COLO668 (cell line): ENCODE measurements at regions not wholly inside any gene's neighbourhood (a gene's known extent, or its start where the extent isn't known, plus 50 kb on each side); places are given as distances from the start of the nearest gene placed in this dataset.
"Not testable (repeated sequence)": the region's sequence is repeated elsewhere in the genome, so short reads cannot be mapped to it uniquely, and the experiment has no call there.

ENCODE experiments used
- DNase-seq: peaks from one replicate; lab custom pipeline; 2025; ENCODE audit not compliant: unreplicated experiment; lab: John Stamatoyannopoulos, UW

GRCh38 chr1:121566346-121566745 is 381.6 kb downstream of the SRGAP2C start:
- DNase-seq = no peak

DNA sequence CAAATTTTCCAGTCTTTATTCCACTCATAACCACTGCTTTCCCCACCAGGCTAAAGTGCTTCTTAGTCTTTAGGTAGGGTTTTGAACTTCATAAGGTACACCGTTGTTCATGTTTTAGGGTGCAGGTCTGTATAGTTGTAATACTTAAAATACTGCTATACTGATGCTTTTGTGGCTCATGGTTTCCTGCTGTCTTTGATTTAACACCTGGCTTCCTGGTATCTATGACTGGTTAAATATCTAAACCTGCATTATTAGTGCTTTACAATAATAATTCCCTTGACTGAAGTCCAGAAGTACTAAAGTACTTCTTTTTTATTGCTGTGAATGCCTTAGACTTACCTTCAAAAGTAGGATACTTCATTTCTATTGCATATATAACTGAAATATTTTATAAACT is 384.7 kb downstream of the SRGAP2C start:
- no peak for DNase-seq

- not testable (repeated sequence) for DNase-seq
Observed at GRCh38 chr1:121573881-121574504, 389.2 kb downstream of the SRGAP2C start.

GRCh38 chr1:121574505-121574899 is 389.7 kb downstream of the SRGAP2C start:
- DNase-seq = not testable (repeated sequence)

- DNase-seq = not testable (repeated sequence)
Observed at GRCh38 chr1:121582898-121583297, 398.1 kb downstream of the SRGAP2C start.

- peak; percentile 5 for DNase-seq
Observed at GRCh38 chr1:121586369-121587229, 401.8 kb downstream of the SRGAP2C start.

DNA sequence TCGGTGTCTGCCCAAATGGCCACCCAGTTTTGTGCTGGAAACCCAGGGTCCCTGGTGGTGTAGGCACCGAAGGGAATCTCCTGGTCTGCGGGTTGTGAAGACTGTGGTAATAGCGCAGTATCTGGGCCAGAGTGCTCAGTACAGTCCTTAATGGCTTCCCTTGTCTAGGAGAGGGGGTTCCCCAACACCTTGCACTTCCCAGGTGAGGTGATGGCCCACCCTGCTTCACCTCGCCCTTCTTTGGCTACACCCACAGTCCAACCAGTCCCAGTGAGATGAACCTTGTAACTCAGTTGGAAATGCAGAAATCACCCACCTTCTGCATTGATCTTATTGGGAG is 402.4 kb downstream of the SRGAP2C start:
- DNase-seq = no peak

DNA sequence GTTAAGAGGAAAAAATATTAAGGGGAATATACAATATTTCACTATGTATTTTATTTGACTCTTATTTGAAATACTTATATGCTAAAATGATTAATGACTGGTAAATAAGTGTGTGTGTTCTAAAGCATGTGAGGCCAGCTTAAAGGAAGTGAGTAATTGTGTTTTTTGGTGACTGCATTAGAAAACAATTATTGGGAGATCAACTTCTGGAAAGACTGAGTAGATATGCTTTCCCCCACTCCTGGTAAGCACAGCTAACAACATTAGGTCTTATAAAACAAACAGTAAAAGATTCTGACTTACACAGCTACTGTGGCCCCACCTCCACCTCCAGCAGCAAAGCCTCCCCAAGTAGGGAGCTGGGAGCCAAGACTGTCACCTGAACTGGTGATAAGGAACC is 403.0 kb downstream of the SRGAP2C start:
- no peak for DNase-seq

DNA sequence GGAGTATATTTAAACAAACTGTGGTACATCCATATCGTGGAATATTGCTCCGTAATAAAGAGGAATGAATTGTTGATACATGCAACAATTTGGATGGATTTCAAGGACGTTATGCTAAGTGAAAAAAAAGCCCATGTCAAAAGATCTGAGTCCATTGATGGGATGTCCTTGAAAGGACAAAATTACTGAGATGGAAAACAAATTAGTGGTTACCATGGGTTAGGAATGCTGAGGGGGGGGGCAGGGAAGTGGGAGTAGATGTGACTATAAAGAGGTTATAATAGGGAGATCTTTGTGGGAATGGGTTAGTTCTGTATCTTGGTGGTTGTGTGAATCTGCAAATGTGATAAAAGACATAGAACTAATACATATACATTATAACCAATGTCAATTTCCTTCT is 409.3 kb downstream of the SRGAP2C start:
- DNase-seq = no peak

- no peak for DNase-seq
Observed at GRCh38 chr1:121595089-121595488, 410.3 kb downstream of the SRGAP2C start.

DNA sequence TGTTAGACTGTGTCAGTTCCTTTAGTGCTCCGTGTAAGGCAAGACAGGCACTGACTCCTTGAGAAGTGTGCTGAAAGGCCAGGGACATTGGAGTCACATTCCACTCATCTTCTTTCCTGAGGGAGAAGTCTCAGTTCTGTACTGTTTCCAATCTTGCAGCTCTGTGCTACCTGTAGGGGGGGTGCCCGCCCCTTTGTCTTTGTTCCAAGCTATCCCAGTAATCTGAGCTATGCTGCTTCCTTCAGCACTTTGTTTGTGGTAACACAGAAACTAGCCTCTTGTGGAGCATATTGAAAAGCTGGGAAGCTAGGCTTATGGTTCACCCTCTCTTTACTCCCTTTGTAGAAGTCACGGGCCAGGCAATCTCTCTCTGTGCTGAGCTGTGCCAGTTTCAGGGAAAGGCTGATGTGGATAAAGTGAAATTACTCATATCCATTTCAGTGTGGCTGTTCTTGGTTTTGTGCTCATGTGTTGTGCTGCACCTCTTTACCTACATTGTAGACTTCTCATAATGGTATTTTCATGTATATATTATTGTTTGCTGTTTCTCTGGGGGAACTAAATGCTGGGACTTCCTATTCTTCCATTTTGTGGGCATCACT is 420.2 kb downstream of the SRGAP2C start:
- DNase-seq = not testable (repeated sequence)

- not testable (repeated sequence) for DNase-seq
Observed at GRCh38 chr1:121607499-121607898, 422.7 kb downstream of the SRGAP2C start.
